D721Med (cell line): ENCODE measurements at regions not wholly inside any gene's neighbourhood (a gene's known extent, or its start where the extent isn't known, plus 50 kb on each side); places are given as distances from the start of the nearest gene placed in this dataset.

ENCODE experiments used
- DNase-seq: peaks from one replicate; pipeline ENCODE4 v3.0.0; 2011; ENCODE audit warnings: low spot score; ENCODE audit not compliant: insufficient read length
- FAIRE-seq: peaks from 2 replicates; lab custom pipeline; 2011; peaks lifted over from hg19 to GRCh38; lab: Jason Lieb, UNC
- TF ChIP-seq, protein P1 (sequence below): IDR thresholded peaks from 2 replicates; pipeline ENCODE4 v1.5.1; 2012; ENCODE audit warnings: mild to moderate bottlenecking, control low read depth; ENCODE audit not compliant: insufficient read depth; ENCODE audit errors: missing control alignments

DNA sequence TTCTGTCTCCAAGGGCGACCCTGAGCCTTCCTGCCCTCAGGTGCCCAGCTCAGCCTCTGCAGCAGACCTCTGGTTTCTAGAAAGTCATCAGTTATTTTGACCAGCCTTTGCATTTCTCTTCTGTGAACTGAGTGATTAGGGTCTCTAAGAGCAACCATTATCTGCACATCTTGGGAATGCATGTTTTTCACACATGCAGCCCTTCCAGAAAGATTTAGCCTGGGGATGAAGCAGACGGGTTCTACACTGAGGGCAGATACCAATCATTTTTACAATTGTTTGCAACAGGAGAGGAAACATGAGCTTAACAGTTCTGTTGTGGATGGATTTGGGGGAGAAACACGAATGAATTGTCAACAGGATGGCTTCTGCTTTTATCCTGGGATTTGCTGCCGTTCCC is 90.1 kb upstream of the PITX1 start:
- DNase-seq: no peak
- no peak for FAIRE-seq
- TF ChIP-seq, protein P1, sequence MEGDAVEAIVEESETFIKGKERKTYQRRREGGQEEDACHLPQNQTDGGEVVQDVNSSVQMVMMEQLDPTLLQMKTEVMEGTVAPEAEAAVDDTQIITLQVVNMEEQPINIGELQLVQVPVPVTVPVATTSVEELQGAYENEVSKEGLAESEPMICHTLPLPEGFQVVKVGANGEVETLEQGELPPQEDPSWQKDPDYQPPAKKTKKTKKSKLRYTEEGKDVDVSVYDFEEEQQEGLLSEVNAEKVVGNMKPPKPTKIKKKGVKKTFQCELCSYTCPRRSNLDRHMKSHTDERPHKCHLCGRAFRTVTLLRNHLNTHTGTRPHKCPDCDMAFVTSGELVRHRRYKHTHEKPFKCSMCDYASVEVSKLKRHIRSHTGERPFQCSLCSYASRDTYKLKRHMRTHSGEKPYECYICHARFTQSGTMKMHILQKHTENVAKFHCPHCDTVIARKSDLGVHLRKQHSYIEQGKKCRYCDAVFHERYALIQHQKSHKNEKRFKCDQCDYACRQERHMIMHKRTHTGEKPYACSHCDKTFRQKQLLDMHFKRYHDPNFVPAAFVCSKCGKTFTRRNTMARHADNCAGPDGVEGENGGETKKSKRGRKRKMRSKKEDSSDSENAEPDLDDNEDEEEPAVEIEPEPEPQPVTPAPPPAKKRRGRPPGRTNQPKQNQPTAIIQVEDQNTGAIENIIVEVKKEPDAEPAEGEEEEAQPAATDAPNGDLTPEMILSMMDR: no peak

DNA sequence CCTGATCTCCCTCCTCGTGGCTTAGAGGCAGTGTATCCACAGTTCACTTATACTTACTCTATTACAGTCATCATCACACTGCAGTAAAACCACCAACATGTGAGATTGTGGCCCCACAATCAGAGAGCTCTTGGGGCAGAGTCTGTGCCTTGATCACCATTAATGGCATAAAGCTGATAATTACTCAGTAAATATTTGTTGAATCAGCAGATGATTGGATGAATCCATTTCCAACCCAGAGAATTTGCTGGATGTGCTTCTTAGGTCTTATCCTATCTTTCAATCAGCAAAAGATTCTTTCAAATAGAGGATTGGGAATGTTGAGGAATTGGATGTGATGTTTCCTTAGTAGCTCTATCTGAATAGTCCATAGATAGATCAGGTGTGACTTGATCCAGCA is 88.8 kb upstream of the PITX1 start:
- FAIRE-seq: no peak
- TF ChIP-seq, protein P1: no peak
- no peak for DNase-seq

DNA sequence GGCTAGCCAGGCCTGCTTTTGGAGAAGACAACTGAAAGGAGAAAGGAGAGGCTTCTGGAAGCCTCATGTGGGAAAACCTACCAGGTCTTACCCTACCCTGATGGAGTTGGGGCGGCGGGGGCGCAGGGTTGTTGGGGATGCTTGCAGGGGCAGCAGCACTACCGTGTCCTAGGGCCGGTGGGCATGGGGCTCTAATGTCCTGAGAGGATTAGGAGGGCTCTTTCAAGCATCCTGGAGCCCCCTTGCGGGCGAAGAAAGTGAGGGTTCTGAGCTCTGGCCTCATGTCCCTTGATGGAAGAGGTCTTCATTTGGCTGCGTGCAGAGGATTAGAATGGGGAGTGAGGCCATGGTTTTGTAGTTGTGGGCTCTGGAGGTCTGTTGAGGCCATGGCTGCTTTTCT is 86.9 kb upstream of the PITX1 start:
- FAIRE-seq (no peak), DNase-seq (no peak)
- TF ChIP-seq, protein P1: no peak

DNA sequence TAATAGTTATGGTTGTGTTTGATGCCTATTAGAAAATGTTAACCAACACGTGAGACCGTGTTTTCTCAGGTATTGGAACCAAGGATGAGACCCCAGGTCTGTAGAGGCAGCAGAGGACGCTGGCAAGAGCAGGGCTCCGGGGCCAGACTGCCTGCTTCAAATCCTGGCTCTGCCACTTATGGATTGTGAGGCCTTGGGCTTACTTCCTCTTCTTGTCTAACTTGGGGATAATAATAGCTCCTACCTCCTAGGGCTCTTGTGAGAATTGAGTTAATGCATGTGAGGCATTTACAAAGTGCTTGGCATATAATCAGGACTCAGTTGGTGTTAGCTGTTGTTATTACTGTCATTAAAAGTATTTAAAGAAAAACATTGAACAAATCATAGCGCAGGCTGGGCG is 85.5 kb upstream of the PITX1 start:
- FAIRE-seq (no peak), DNase-seq (no peak)
- TF ChIP-seq, protein P1: no peak

DNA sequence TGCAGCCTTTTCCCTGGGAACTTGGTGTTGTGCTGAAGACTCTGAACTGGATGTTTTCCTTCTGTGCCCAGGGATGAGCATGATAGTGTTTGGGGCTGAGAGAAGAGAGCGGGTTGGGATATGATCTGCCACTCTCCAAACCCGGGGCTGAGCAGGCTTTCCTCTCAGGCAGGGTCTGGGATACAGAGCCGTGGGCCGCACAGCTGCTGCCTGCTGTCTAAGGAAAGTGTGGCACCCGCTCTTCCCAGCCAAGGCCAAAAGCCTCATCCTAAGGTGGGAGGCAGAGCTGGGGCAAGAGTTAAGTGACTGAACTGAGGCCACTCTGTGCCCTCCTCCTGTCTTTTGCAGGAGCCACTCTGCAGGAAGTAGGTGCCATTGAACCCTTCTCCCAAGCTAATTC is 83.6 kb upstream of the PITX1 start:
- no peak for FAIRE-seq
- TF ChIP-seq, protein P1: no peak
- DNase-seq: no peak

DNA sequence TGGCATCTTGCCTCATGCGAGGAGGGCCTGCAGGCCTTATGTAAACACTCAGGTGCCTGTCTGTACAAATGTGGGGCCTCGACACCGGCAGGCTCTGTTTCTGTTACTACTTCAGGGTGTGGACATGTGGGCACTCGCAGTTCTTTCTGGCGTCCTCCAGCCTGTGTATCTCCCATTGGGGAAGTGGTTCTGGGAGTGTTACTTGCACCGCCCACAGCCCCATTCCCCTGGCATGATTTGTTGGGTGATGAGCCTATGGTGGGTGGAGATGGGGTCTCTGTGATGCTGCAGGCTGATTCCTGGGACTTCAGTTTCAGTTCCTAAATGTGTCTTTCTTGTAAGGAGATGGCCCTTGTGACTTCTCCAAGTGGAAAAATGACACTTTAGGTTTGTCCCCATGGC is 82.1 kb upstream of the PITX1 start:
- no peak for FAIRE-seq
- TF ChIP-seq, protein P1: no peak
- DNase-seq: no peak

DNA sequence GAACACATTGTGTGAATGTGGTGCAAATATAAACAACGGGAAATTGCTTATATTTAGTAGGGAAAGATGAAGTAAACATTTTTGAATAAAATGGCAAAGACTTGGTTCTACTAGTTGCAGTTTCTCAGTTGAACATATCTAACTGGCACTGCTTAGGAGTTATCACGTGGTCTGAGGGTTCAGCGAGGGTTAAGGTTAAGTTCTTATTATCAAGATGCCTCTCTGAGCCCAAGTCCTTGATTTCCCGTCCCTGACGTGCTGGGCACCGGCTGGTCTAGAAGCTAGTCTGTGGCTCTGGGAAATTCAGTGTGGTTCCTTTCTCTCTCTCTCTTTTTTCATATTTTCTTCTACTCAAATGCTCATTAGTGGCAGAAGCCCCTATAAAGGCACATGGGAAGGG is 81.6 kb upstream of the PITX1 start:
- TF ChIP-seq, protein P1: no peak
- DNase-seq (no peak), FAIRE-seq (no peak)
